ENCODE measurements at regions not wholly inside any gene's neighbourhood (a gene's known extent, or its start where the extent isn't known, plus 50 kb on each side); places are given as distances from the start of the nearest gene placed in this dataset.

DNA sequence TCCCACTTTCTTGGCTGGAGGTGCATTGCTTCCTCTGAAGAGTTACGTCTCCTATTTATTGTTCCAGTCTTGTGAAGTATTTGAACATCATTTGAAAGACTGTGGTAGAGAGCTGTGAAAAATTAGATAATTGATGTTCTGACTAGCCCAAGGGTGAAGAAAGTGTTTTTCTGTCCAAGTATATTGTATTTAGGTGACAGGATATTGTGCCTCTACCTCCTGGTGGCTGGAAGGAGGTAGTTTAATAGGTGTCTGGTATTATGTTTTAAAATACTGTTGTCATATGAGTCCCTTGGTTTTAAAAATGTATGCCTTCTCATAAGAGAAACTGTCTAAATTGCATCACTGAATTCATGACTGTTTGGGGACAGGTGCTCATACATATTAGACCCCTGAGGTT lies 226.0 kb downstream of the SPRY1 start:
- TF ChIP-seq, protein P1, sequence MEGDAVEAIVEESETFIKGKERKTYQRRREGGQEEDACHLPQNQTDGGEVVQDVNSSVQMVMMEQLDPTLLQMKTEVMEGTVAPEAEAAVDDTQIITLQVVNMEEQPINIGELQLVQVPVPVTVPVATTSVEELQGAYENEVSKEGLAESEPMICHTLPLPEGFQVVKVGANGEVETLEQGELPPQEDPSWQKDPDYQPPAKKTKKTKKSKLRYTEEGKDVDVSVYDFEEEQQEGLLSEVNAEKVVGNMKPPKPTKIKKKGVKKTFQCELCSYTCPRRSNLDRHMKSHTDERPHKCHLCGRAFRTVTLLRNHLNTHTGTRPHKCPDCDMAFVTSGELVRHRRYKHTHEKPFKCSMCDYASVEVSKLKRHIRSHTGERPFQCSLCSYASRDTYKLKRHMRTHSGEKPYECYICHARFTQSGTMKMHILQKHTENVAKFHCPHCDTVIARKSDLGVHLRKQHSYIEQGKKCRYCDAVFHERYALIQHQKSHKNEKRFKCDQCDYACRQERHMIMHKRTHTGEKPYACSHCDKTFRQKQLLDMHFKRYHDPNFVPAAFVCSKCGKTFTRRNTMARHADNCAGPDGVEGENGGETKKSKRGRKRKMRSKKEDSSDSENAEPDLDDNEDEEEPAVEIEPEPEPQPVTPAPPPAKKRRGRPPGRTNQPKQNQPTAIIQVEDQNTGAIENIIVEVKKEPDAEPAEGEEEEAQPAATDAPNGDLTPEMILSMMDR (IDR thresholded peaks at IDR 0.05) = no peak
- TF ChIP-seq POLR2AphosphoS5 (IDR thresholded peaks at IDR 0.05) (no peak), POLR2A (IDR thresholded peaks at IDR 0.05) (no peak), EP300 (IDR thresholded peaks at IDR 0.05) (no peak)

All from suprapubic skin (tissue), 4 donors.